ENCODE measurements at regions not wholly inside any gene's neighbourhood (a gene's known extent, or its start where the extent isn't known, plus 50 kb on each side); places are given as distances from the start of the nearest gene placed in this dataset.

GRCh38 chr12:85683051-85683450 is 153.2 kb downstream of the RASSF9 start:
- H2AFZ ChIP-seq (ENCODE audit: low read depth): no peak overlapping the region
- TF ChIP-seq SMC3 (IDR thresholded peaks at IDR 0.05; ENCODE audit: low read depth, low read length) (no peak), JUND (IDR thresholded peaks at IDR 0.05) (no peak), MAX (IDR thresholded peaks at IDR 0.05; ENCODE audit: low read depth) (no peak), SIN3A (IDR thresholded peaks at IDR 0.05; ENCODE audit: borderline replicate concordance, low read depth, low read length) (no peak), YY1 (IDR thresholded peaks at IDR 0.05; ENCODE audit: low read depth) (no peak), FOXJ3 (CRISPR knock-in tag; IDR thresholded peaks at IDR 0.05) (no peak), GABPA (IDR thresholded peaks at IDR 0.05; ENCODE audit: low read depth) (no peak), CHD2 (IDR thresholded peaks at IDR 0.05; ENCODE audit: low read length, partially characterized antibody) (no peak), TCF12 (IDR thresholded peaks at IDR 0.05) (no peak), GATA2 (CRISPR knock-in tag; IDR thresholded peaks at IDR 0.05) (no peak), FOSL2 (IDR thresholded peaks at IDR 0.05; ENCODE audit: borderline replicate concordance, low read depth) (no peak), POLR2AphosphoS5 (IDR thresholded peaks at IDR 0.05; ENCODE audit: low read depth, low read length) (no peak), NFIC (IDR thresholded peaks at IDR 0.05; ENCODE audit: borderline replicate concordance) (no peak), RFX5 (IDR thresholded peaks at IDR 0.05; ENCODE audit: low read length) (no peak), MEF2A (IDR thresholded peaks at IDR 0.05; ENCODE audit: borderline replicate concordance, low read depth) (no peak), RCOR1 (IDR thresholded peaks at IDR 0.05; ENCODE audit: low read length) (no peak), ZBTB33 (IDR thresholded peaks at IDR 0.05; ENCODE audit: borderline replicate concordance, low read depth) (no peak)
- TF ChIP-seq, protein P1, sequence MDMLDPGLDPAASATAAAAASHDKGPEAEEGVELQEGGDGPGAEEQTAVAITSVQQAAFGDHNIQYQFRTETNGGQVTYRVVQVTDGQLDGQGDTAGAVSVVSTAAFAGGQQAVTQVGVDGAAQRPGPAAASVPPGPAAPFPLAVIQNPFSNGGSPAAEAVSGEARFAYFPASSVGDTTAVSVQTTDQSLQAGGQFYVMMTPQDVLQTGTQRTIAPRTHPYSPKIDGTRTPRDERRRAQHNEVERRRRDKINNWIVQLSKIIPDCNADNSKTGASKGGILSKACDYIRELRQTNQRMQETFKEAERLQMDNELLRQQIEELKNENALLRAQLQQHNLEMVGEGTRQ (IDR thresholded peaks at IDR 0.05; ENCODE audit: borderline replicate concordance, low read depth, low read length): no peak
- TF ChIP-seq, protein P2, sequence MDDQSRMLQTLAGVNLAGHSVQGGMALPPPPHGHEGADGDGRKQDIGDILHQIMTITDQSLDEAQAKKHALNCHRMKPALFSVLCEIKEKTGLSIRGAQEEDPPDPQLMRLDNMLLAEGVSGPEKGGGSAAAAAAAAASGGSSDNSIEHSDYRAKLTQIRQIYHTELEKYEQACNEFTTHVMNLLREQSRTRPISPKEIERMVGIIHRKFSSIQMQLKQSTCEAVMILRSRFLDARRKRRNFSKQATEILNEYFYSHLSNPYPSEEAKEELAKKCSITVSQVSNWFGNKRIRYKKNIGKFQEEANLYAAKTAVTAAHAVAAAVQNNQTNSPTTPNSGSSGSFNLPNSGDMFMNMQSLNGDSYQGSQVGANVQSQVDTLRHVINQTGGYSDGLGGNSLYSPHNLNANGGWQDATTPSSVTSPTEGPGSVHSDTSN (IDR thresholded peaks at IDR 0.05): no peak
- H4K20me1 ChIP-seq (ENCODE audit: insufficient read depth): no peaks in the 10 kb centered on the region
- CTCF ChIA-PET: interaction anchor here (1.4 kb wide), 1 partner anchor 215 kb away, joined by 4 read pairs; no protein-coding TSS in a partner anchor
- no peaks in the 10 kb centered on the region for H3K27me3 ChIP-seq (ENCODE audit: insufficient read depth)
- H3K4me1 ChIP-seq (ENCODE audit: control insufficient read depth in 1 of 2, insufficient read depth in 2 of 2, low read depth in 1 of 2, low read length in 1 of 2): no peaks in the 10 kb centered on the region
- 67% methylated on average over 4 of the region's 4 CpGs for WGBS (ENCODE audit: low lambda C conversion rate)
- no peak overlapping the region for H3K27ac ChIP-seq (ENCODE audit: low read depth in 2 of 2, low read length in 1 of 2)
- no peak overlapping the region for H3K9ac ChIP-seq
- H3K9me2 ChIP-seq: no peaks in the 10 kb centered on the region
- DNase-seq: no peak
- no peak overlapping the region for H3K4me3 ChIP-seq (ENCODE audit: low read depth in 2 of 2, low read length in 1 of 2)
- no peaks in the 10 kb centered on the region for H3K9me3 ChIP-seq
- no peak overlapping the region for H3K4me2 ChIP-seq
- POLR2A ChIA-PET: no interaction called here
- no peaks in the 10 kb centered on the region for H3F3A ChIP-seq (replicated peaks; ENCODE audit: insufficient read depth)
- H3K79me2 ChIP-seq (ENCODE audit: insufficient read depth): no peaks in the 10 kb centered on the region
- no peaks in the 10 kb centered on the region for H3K36me3 ChIP-seq (replicated peaks in 1 of 2; ENCODE audit: control insufficient read depth in 1 of 2, insufficient read depth in 2 of 2, low read length in 1 of 2)
